GM21717 (cell line): ENCODE measurements at regions not wholly inside any gene's neighbourhood (a gene's known extent, or its start where the extent isn't known, plus 50 kb on each side); places are given as distances from the start of the nearest gene placed in this dataset.

ENCODE experiments used
- ATAC-seq: cut with Tn5 transposase; IDR thresholded peaks from one replicate; pipeline ENCODE4 v1.9.1; 2021; ENCODE audit warnings: mild to moderate bottlenecking, moderate library complexity; ENCODE audit not compliant: unreplicated experiment

DNA sequence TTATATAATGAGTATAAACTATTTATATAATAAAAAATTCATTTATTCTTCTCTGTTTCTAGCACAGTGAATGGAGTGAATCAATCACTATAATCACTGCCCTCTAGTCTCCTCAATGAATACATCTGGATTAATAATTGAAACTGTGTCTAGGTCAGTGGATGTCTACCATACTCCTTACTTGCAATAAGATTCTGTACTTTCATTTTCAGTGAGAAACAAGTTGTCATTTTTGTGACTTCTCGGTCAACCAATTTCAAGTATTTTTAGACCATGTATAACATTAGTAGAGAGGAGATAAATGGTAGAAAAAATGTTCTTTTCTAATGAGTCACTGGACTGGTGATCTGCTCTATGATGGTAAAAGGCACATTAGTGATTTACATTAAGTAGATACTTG lies 799.6 kb upstream of the CHAC2 start:
- ATAC-seq: no peak

DNA sequence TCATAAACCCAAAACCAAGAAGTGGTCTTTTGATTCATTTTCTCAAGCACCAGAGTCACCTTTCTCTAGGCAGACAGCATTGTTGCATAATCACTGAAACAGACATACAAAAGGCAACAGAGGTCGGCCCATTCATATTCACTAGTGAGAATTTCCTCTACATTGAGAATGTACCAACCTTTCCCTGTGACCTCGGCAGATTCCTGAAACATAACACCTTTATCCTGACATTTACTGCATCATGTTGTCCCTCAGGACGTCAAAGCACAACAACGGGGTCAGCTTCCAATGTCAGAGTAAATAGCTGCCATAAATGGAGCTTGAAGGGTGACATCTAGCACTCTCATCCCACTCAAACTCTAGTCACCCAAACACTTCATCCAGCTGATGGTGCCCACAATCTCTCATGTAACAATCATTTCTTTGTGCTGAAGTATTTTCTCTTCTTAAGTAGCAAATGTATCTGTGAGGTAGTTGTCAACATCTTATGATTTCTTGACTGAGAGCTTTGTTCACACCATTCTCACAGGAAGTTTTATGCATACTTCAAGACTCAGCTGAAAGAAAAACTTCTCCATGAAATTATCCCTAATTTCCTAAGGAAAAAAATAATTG lies 802.6 kb upstream of the CHAC2 start:
- no peak for ATAC-seq

DNA sequence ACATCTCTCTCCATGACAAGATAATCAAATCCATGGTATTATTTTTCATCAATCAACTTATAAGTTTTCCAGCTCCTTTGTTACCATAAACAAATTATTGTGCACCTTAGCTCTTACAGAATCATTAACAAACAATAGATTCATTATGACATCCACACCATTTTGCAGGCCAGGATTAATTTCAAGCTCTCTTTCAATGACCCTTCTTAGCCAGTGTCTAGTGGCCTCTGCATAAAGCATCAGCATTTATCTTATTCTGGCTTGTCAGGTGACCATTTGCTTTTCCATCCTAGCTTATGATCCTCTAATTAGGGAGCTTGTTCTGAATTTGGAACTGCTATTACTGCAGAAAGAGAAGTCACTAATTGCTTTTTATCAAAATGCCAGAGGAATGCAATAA lies 806.2 kb upstream of the CHAC2 start:
- ATAC-seq: no peak

DNA sequence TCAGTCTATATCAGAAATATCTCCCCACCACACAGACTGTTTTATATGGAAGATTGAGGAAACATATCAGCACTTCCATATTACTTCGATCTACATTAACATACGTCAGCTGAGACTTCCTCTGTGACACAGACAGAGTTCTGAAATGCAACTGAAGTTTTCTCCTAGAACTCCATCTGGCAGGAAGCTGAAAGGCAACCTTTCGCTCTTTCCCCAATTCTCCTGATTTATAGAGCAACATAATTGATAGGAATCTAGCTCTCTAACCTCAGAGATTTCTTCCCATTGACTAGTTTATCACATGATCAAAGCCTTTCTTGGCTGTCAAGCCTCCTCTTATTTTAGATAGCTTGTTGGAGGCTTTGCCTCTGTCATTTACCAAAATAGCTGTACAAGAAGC lies 806.7 kb upstream of the CHAC2 start:
- no peak for ATAC-seq

DNA sequence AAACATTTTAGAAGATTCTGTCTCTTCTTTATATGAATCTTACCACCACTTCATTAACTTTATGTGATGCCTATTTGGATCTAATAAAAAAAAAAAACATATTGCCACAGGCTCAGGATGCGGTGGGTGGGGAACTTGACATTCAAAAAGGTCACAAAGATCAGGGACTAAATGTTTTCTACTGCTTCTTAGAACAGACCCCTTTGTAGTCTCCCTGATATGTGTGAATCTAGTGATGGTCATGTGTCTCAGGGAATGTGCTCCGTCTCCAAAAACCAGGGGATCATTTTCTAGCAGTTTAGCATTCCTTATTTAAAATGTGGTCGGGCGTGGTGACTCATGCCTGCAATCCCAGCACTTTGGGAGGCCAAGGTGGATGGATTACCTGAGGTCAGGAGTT lies 807.8 kb upstream of the CHAC2 start:
- ATAC-seq: no peak

DNA sequence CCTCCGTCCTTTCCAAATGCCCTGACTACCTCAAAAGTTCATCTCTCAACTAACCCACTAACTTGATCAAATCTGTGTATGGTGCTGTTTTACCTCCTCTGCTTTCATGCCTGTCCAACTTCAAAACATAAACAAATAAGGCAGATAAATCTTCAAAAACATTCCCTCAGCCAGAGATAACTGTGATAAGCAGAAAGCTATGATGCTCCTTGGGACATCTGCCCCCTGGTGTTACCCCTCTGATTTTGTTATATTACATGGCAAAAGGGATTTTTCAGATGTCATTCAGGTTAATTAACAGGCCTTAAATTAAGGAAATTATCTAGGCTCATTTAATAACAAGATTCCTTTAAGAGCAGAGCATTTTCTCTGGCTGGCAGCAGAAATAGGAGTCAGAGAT lies 810.8 kb upstream of the CHAC2 start:
- ATAC-seq: no peak

DNA sequence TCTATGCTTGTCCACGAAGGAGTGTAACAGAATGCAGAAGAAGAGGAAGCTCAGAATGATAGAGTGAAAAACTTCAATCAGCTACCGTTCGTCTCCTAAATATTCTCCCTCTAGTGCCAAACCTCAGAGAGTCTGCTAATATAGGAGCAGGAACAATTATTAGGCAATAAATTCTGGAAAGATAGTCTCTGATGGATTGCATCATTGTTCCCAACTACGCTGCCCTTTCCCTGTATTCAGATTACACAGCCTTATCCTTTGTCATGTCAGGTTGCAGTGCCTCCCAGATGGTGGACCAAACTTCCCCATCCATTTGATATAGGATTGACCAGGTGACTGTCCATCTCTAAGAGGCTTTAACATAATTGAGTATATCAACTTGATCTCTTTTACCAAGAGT lies 811.5 kb upstream of the CHAC2 start:
- no peak for ATAC-seq

DNA sequence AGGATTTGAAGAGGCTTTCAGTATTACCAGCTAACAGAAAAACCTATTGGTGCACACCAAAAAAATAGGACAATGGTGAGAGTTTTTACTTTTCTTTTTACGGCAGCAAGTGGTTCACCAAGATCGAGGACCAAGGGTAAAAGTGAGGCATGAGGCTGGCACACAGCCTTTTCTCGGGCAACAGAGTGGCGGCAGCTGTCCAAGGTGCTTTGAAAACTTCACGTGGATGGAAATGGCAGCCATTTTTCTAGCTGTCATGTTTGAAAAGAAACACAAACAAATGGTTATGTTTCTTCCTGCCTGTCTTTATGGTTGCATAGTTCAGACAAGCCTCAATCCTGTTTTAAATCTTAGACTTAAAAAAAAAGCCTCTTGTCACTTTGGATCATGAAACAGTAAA lies 812.5 kb upstream of the CHAC2 start:
- no peak for ATAC-seq

DNA sequence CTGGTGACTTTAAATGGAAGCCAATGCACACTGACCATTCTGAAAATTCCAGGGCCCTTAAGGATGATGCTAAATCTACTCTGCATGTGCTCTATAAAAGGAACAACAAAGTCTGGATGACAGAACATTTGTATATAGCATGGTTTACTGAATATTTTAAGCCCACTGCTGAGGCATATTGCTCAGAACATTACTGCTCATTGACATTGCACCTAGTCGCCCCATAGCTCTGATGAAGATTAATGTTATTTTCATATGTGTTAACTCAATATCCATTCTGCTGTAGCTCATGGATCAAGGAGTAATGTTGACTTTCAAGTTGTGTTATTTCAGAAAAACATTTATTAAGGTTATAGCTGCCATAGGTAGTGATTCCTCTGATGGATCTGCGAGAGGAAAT lies 827.5 kb upstream of the CHAC2 start:
- no peak for ATAC-seq

DNA sequence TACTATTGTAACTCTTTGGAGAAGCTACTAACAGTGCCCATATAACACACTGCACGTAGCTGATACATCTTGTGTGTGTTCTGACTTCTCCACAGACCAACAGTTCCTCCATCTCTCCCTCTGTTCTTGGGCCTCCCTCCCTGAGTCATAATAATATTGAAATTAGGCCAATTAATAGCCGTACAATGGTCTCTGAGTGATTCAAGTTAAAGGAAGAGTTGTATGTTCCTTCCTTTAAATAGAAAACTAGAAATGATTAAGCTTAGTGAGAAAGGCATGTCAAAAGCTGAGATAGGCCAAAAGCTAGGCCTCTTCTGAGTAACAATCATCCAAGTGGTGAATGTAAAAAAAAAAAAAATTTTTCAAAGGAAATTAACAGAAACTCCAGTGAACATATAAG lies 828.4 kb upstream of the CHAC2 start:
- ATAC-seq: no peak

DNA sequence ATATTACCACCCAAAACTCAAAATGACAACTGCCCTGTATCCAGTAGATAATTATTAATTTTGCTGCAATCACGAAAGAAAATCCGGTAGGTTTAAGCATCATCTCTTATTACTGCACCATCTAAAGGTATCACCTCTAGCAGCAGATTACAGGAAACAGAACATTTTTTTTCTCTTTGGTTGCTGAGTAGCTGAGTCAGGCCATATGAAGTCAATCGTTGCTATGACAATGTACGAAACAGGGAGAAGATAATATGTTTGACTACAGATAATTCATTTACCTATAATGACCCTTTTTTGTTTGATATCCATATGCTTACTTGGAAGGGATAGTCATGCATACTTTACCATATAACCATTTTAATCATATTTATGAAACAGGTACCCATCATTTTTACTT lies 831.6 kb upstream of the CHAC2 start:
- no peak for ATAC-seq

DNA sequence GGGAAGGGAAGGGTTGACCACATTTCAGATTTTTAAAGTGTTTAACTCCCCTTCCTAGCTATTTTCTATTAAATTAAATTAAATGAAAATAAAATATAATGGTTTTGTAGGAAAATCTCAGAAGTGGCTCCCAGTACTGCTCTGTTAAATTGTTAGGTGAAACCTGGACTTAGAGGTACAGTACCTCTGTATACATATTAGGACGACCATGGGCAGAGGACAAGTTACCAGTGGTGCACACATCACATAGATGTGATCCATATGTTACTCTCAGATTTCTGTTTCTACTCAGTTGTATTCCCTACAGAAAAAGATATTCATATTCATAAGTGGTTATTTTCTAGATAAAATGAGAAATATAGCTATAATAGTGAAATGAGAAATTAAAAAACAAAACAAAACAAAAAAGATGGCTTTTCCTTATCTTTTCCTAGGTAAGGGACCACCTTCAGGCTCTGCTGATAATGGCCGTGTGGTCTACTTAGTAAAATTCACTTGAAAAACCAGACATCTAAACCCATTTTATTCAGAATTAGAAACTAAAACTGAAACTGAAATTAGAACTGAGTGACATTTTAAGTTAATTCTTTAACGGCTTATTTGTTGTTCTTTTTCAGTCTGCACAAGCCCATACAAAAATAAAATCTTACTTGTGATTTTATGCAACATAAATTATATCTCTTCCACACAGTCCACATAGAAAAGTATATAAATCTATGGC lies 832.5 kb upstream of the CHAC2 start:
- peak; percentile 28 for ATAC-seq

DNA sequence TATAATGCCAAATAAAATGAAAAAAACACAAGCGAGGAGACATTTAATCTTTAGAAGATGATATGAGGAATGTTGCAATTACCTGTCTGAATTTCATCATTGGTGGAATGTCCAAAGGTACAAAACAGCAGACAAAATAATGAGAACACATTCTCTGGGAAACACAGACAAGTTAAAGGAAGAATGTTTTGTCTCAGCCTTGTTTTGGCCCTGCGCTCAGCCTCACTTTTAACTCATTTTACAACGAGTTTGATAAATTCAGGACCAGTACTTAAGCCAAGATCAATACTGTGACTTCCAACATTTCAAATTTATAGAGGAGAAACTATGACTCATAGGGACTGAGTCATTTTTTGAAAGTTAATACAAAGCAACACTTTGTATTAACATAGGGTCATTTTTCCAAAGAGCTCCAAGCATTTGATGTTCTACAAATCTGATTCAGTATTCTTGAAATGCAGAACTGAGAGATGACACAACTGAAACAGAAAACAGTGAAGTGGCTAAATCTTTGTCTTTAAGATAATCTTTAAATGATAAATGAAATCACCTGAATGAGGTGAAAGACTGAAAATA lies 833.2 kb upstream of the CHAC2 start:
- peak; percentile 73 for ATAC-seq

DNA sequence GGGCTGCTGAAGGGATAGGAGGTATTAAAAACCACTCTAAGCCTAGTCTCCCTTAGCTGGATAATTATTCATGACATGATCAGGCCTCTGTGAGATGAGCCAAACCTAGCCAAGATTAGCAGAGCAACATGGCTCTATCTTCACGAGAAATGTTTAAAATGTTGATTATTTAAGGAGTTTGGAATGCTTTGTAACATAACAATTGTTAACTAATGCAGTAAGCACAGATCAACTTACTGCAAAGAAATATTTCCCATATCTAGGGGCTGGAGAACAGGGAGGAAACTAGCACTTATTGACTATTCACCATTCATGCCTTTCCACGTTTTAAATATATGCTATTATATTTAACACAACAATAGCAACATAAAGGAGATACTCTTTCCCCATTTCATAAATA lies 833.7 kb upstream of the CHAC2 start:
- no peak for ATAC-seq

DNA sequence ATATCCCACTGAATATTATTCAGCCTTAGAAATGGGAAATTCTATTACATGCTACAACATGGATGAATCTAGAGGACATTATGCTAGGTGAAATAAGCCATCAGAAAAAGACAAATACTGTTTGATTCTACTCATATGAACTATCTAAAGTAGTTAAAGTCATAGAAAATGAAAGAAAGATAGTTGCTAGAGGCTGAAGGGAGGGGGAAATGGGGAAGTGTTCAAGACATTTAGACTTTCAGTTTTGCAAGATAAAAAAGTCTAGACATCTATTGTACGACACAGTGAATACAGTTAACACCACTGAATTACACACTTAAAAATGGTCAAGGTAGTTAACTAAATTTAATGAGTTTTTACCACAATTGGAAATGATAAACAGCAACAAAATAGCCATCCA lies 835.9 kb upstream of the CHAC2 start:
- ATAC-seq: peak; percentile 73

DNA sequence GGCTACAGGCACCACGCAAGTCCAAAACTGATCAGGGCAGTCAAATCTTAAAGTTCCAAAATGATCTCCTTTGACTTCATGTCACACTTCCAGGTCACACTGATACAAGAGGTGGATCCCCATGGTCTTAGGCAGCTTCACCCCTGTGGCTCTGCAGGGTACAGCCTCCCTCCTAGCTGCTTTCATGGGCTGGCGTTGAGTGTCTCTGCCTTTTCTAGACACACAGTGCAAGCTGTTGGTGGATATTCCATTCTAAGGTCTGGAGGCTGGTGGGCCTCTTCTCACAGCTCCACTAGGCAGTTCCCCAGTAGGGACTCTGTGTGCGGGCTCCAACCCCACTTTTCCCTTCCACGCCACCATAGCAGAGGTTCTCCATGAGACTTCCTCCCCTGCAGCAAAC lies 838.2 kb upstream of the CHAC2 start:
- ATAC-seq: no peak

DNA sequence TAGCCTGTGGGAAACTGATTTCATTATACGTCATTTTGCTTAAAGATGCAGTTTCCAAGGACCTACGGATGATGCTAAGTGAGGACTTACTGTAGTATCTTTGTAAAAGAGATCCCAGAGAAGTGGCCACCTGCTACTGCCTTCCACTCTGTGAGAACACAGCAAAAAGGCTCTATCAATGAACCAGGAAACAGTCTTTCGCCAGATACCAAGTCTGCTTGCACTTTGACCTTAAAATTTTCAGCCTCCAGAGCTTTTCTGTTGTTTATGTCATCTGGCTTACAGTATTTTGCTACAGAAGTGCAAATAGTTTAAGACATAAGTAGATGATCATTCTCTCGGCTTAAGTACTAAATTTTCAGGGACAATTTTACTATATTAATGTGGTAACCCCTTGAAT lies 847.9 kb upstream of the CHAC2 start:
- ATAC-seq: no peak

DNA sequence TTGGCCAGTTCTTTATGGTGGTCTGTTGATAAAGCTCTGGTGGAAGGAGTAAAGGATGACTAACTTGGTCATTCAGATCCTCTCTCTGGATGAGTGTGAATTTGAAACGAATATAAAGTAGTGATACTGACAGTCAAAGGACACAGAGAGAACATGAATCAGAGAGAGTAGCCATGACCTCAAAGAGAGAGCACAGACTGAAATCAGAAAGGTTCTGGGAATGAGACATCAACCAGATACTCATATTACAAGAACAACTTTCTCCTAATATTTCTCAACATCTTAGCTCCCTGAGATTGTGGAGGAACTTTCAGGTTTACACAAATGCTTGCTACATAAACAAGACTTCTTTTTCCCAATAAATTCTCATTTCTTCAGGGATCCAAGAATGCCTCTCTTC lies 849.1 kb upstream of the CHAC2 start:
- no peak for ATAC-seq

DNA sequence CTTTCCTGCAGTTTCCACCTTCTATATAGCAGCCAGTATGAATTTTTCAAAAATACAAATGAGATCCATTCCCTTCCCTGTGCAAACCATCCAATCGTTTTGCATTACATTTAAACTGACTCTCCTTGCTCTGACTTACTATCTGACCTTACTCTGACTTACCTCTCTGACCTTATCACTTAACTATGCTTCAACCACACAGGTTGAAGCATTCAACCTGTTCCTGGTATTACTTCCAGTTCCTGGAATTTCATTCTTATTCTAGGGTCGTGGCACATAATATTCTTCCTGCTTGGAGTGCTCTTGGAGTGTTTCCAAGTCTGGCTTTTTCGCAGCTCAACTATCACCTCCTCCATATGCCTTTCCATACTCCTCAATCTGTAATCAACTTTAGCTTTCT lies 850.6 kb upstream of the CHAC2 start:
- ATAC-seq: no peak

DNA sequence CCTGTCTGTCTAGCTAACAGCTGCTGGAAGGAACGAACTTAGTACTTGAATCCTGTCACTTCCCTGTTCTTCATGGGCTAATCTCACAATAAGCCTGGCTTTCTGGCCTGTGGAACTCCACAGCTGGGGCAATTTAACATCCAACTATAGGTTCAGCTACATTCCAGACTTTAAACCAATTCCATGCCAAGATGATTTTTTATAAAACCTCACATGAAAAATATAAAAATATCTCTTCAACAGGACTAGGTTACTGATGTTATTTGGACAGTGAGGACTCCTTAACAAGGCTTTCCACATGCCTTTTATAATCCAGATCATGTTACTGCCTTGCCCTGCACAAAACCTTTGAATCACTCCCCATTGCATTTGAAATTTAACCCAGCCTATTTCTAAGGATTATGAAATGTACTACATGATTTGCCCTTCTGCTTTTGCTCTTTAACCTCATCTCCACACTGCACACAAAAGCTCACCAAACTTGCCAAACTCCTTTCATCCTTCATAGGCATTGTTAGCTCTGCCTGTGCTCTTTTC lies 863.2 kb upstream of the CHAC2 start:
- ATAC-seq: no peak

DNA sequence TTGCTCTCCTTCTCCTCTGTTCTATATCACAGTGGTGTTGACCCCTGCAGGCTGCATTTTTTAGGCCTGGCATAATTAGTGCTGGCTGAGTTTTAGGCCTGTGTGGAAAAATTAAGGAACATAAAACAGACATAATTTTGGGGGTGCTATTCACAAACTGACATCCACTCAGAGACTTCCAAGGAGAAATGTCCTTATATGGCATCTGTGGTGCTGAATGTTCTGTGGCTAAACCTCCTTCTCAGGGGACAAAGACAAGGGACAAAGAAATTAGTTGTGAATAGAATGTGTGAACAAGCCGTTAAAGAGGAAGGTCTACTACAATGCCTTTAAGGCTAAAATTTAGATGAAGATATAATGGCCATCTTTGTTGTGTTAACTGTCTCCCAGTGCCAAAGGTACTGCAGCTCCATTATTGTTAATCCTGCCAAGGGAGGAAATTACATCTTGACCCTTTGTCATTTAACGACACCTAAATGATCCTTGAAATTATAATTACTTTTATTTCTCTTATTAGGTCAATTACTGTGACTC lies 870.0 kb upstream of the CHAC2 start:
- no peak for ATAC-seq

DNA sequence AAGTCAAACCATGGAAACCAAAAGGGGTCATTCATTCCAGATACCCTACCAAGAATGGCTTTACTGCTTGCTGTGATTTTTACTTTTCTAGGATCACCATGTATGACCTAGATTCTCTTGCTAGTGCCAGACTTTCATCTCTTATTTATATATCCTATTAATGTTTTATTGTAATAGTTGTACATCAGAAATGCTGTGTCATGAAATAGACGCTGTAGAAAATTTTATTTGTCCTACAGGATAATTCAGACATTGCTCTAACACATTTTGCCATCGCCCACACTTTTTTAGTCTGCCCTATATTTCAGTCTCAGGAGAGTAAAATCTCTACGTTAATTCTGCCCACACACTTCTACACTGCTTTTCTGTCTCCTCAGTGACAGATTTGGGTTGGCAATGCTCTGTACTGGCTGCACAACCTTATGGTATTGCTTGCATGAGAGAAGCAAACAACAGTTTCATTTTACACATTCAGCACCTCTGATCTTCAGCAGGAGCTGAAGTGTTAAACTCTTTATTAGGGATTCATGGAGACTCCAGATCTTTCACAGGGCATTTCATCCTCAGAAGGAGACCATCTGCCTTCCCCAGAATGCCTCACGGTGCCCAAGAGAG lies 871.8 kb upstream of the CHAC2 start:
- no peak for ATAC-seq
